Activated naive CD4-positive, alpha-beta T cell treated with anti-CD3 and anti-CD28 coated beads, Interleukin-2, amount 10 ng/mL, durations not matched to agents 7 days and 5 days (primary cell): ENCODE measurements at regions not wholly inside any gene's neighbourhood (a gene's known extent, or its start where the extent isn't known, plus 50 kb on each side); places are given as distances from the start of the nearest gene placed in this dataset.
"Not testable (repeated sequence)": the region's sequence is repeated elsewhere in the genome, so short reads cannot be mapped to it uniquely, and the experiment has no call there.

Experiments
- CTCF ChIA-PET: fragments of 350-600 bp; sonication (Branson Sonifier 250); formaldehyde crosslinking; loops from one replicate; lab custom pipeline; 2021; ENCODE audit warnings: antibody characterized with exemption; lab: Charles Lee
- DNase-seq: peaks from one replicate; pipeline ENCODE4 v3.0.0-alpha.2; 2020
- H3K27ac Mint-ChIP-seq: one replicate; pipeline ENCODE4 v1.8.0; 2021; ENCODE audit warnings: mild to moderate bottlenecking, moderate library complexity, mixed read lengths
- H3K27me3 Mint-ChIP-seq: one replicate; pipeline ENCODE4 v1.8.0; 2021; ENCODE audit warnings: mild to moderate bottlenecking, mixed read lengths
- H3K36me3 Mint-ChIP-seq: one replicate; pipeline ENCODE4 v1.8.0; 2021; ENCODE audit warnings: mixed read lengths
- H3K4me1 Mint-ChIP-seq: one replicate; pipeline ENCODE4 v1.8.0; 2021; ENCODE audit warnings: mixed read lengths
- H3K4me3 Mint-ChIP-seq: one replicate; pipeline ENCODE4 v1.8.0; 2021; ENCODE audit warnings: mild to moderate bottlenecking, moderate library complexity, mixed read lengths
- H3K9me3 Mint-ChIP-seq: one replicate; pipeline ENCODE4 v1.8.0; 2021; ENCODE audit warnings: mixed read lengths

- H3K4me1 Mint-ChIP-seq, H3K36me3 Mint-ChIP-seq, H3K4me3 Mint-ChIP-seq, CTCF ChIA-PET, H3K9me3 Mint-ChIP-seq, H3K27me3 Mint-ChIP-seq, H3K27ac Mint-ChIP-seq, DNase-seq: not testable (repeated sequence)
These were observed 58.7 kb downstream of the POU5F2 start for GRCh38 chr5:93682471-93683404.

- Mint-ChIP-seq H3K36me3 (no peaks in the 10 kb centered on the region), H3K27me3 (no peaks in the 10 kb centered on the region), H3K4me1 (no peaks in the 10 kb centered on the region), H3K27ac (no peak overlapping the region), H3K4me3 (no peak overlapping the region), H3K9me3 (no peaks in the 10 kb centered on the region)
- CTCF ChIA-PET, result no interaction called here
- no peak for DNase-seq
These were observed 60.0 kb downstream of the POU5F2 start for GRCh38 chr5:93681432-93681831.

- Mint-ChIP-seq H3K4me1 (no peaks in the 10 kb centered on the region), H3K4me3 (no peak overlapping the region), H3K9me3 (no peaks in the 10 kb centered on the region), H3K27ac (no peak overlapping the region), H3K36me3 (no peaks in the 10 kb centered on the region), H3K27me3 (no peaks in the 10 kb centered on the region)
- DNase-seq, result no peak
- CTCF ChIA-PET, result no interaction called here
These were observed 64.0 kb downstream of the POU5F2 start for GRCh38 chr5:93677359-93677891.

GRCh38 chr5:93676704-93677103 is 64.7 kb downstream of the POU5F2 start:
- H3K4me3 Mint-ChIP-seq, result no peak overlapping the region
- CTCF ChIA-PET, result no interaction called here
- no peak for DNase-seq
- H3K4me1 Mint-ChIP-seq, result no peaks in the 10 kb centered on the region
- no peaks in the 10 kb centered on the region for H3K27me3 Mint-ChIP-seq
- no peak overlapping the region for H3K27ac Mint-ChIP-seq
- H3K9me3 Mint-ChIP-seq, result no peaks in the 10 kb centered on the region
- H3K36me3 Mint-ChIP-seq, result no peaks in the 10 kb centered on the region

GRCh38 chr5:93675460-93676450 is 65.6 kb downstream of the POU5F2 start:
- no peak overlapping the region for H3K27ac Mint-ChIP-seq
- CTCF ChIA-PET, result no interaction called here
- no peak for DNase-seq

GRCh38 chr5:93674866-93675459 is 66.4 kb downstream of the POU5F2 start:
- Mint-ChIP-seq H3K27me3 (no peaks in the 10 kb centered on the region), H3K4me3 (no peak overlapping the region)

More at GRCh38 chr5:93675460-93676450, 65.6 kb downstream of the POU5F2 start:
- Mint-ChIP-seq H3K27me3 (no peaks in the 10 kb centered on the region), H3K4me1 (no peaks in the 10 kb centered on the region), H3K4me3 (no peak overlapping the region), H3K36me3 (no peaks in the 10 kb centered on the region), H3K9me3 (no peaks in the 10 kb centered on the region)

GRCh38 chr5:93674138-93674537 is 67.3 kb downstream of the POU5F2 start:
- Mint-ChIP-seq H3K9me3 (no peaks in the 10 kb centered on the region), H3K27me3 (no peaks in the 10 kb centered on the region), H3K36me3 (no peaks in the 10 kb centered on the region), H3K27ac (no peak overlapping the region), H3K4me1 (no peaks in the 10 kb centered on the region), H3K4me3 (no peak overlapping the region)
- DNase-seq, result no peak
- CTCF ChIA-PET, result no interaction called here

More at GRCh38 chr5:93674866-93675459, 66.4 kb downstream of the POU5F2 start:
- DNase-seq, result no peak
- CTCF ChIA-PET, result no interaction called here
- no peak overlapping the region for H3K27ac Mint-ChIP-seq
- no peaks in the 10 kb centered on the region for H3K36me3 Mint-ChIP-seq
- no peaks in the 10 kb centered on the region for H3K4me1 Mint-ChIP-seq
- no peaks in the 10 kb centered on the region for H3K9me3 Mint-ChIP-seq

GRCh38 chr5:93673316-93673954 is 68.0 kb downstream of the POU5F2 start:
- CTCF ChIA-PET, result no interaction called here
- Mint-ChIP-seq H3K9me3 (no peaks in the 10 kb centered on the region), H3K36me3 (no peaks in the 10 kb centered on the region), H3K4me1 (no peaks in the 10 kb centered on the region), H3K4me3 (no peak overlapping the region), H3K27me3 (no peaks in the 10 kb centered on the region), H3K27ac (no peak overlapping the region)
- no peak for DNase-seq

GRCh38 chr5:93665648-93666047 is 75.8 kb downstream of the POU5F2 start:
- Mint-ChIP-seq H3K36me3 (no peaks in the 10 kb centered on the region), H3K27ac (no peak overlapping the region), H3K4me1 (no peaks in the 10 kb centered on the region), H3K9me3 (no peaks in the 10 kb centered on the region), H3K4me3 (no peak overlapping the region), H3K27me3 (no peaks in the 10 kb centered on the region)
- CTCF ChIA-PET, result no interaction called here
- DNase-seq, result no peak

- H3K4me1 Mint-ChIP-seq, result no peaks in the 10 kb centered on the region
- CTCF ChIA-PET, result no interaction called here
- DNase-seq, result no peak
- H3K27ac Mint-ChIP-seq, result no peak overlapping the region
- no peaks in the 10 kb centered on the region for H3K9me3 Mint-ChIP-seq
- H3K4me3 Mint-ChIP-seq, result no peak overlapping the region
- H3K27me3 Mint-ChIP-seq, result no peaks in the 10 kb centered on the region
- no peaks in the 10 kb centered on the region for H3K36me3 Mint-ChIP-seq
These were observed 77.7 kb downstream of the NR2F1 start for GRCh38 chr5:93660677-93661076.

- Mint-ChIP-seq H3K36me3 (no peaks in the 10 kb centered on the region), H3K27ac (no peak overlapping the region), H3K9me3 (no peaks in the 10 kb centered on the region), H3K4me1 (no peaks in the 10 kb centered on the region), H3K27me3 (no peaks in the 10 kb centered on the region), H3K4me3 (no peak overlapping the region)
- no peak for DNase-seq
- CTCF ChIA-PET, result no interaction called here
These were observed 75.0 kb downstream of the NR2F1 start for GRCh38 chr5:93658044-93658443.

GRCh38 chr5:93654676-93655075 is 71.7 kb downstream of the NR2F1 start:
- Mint-ChIP-seq H3K4me1 (peaks cover 5% of the 10 kb centered on the region), H3K27me3 (no peaks in the 10 kb centered on the region), H3K4me3 (no peak overlapping the region), H3K27ac (no peak overlapping the region), H3K36me3 (no peaks in the 10 kb centered on the region), H3K9me3 (no peaks in the 10 kb centered on the region)
- CTCF ChIA-PET, result no interaction called here
- DNase-seq, result no peak

GRCh38 chr5:93653716-93654115 is 70.7 kb downstream of the NR2F1 start:
- Mint-ChIP-seq H3K4me1 (peaks cover 5% of the 10 kb centered on the region), H3K4me3 (no peak overlapping the region), H3K36me3 (no peaks in the 10 kb centered on the region), H3K27ac (no peak overlapping the region), H3K27me3 (no peaks in the 10 kb centered on the region), H3K9me3 (no peaks in the 10 kb centered on the region)
- CTCF ChIA-PET, result no interaction called here
- DNase-seq, result no peak
